ENCODE measurements at regions not wholly inside any gene's neighbourhood (a gene's known extent, or its start where the extent isn't known, plus 50 kb on each side); places are given as distances from the start of the nearest gene placed in this dataset.
A peak's percentile ranks its signal among the peaks of the same experiment; 100 is the strongest.

DNA sequence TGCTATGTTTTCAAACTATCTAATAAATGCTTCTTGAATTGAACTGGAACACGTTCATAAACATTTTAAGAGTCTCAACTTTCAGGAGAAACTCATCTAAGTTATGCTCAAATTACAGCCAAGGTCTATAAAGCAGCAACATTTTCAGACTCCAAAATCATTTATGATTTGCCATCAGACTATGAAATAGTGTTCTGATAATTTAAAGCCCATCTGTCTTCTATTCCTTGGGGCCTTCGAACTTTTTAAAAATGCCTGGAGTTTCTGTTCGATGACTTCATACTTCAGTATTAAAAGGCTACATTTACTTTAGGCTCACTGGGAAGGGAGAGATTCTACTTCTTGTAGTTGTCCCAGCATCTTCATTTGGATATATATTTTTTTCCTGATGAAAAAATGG, 73.6 kb upstream of the NXPH2 start:
- TF ChIP-seq SPI1 (IDR thresholded peaks at IDR 0.05; ENCODE audit: borderline replicate concordance, low read depth): no peak
- no peak for TF ChIP-seq GABPA (IDR thresholded peaks at IDR 0.05; ENCODE audit: low read depth)
- TF ChIP-seq, protein P1, sequence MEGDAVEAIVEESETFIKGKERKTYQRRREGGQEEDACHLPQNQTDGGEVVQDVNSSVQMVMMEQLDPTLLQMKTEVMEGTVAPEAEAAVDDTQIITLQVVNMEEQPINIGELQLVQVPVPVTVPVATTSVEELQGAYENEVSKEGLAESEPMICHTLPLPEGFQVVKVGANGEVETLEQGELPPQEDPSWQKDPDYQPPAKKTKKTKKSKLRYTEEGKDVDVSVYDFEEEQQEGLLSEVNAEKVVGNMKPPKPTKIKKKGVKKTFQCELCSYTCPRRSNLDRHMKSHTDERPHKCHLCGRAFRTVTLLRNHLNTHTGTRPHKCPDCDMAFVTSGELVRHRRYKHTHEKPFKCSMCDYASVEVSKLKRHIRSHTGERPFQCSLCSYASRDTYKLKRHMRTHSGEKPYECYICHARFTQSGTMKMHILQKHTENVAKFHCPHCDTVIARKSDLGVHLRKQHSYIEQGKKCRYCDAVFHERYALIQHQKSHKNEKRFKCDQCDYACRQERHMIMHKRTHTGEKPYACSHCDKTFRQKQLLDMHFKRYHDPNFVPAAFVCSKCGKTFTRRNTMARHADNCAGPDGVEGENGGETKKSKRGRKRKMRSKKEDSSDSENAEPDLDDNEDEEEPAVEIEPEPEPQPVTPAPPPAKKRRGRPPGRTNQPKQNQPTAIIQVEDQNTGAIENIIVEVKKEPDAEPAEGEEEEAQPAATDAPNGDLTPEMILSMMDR (IDR thresholded peaks at IDR 0.05; ENCODE audit: insufficient read depth, low read length): no peak
- TF ChIP-seq, protein P2, sequence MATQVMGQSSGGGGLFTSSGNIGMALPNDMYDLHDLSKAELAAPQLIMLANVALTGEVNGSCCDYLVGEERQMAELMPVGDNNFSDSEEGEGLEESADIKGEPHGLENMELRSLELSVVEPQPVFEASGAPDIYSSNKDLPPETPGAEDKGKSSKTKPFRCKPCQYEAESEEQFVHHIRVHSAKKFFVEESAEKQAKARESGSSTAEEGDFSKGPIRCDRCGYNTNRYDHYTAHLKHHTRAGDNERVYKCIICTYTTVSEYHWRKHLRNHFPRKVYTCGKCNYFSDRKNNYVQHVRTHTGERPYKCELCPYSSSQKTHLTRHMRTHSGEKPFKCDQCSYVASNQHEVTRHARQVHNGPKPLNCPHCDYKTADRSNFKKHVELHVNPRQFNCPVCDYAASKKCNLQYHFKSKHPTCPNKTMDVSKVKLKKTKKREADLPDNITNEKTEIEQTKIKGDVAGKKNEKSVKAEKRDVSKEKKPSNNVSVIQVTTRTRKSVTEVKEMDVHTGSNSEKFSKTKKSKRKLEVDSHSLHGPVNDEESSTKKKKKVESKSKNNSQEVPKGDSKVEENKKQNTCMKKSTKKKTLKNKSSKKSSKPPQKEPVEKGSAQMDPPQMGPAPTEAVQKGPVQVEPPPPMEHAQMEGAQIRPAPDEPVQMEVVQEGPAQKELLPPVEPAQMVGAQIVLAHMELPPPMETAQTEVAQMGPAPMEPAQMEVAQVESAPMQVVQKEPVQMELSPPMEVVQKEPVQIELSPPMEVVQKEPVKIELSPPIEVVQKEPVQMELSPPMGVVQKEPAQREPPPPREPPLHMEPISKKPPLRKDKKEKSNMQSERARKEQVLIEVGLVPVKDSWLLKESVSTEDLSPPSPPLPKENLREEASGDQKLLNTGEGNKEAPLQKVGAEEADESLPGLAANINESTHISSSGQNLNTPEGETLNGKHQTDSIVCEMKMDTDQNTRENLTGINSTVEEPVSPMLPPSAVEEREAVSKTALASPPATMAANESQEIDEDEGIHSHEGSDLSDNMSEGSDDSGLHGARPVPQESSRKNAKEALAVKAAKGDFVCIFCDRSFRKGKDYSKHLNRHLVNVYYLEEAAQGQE (IDR thresholded peaks at IDR 0.05; ENCODE audit: insufficient replicate concordance, low read depth): no peak
- no peak for TF ChIP-seq POLR2AphosphoS5 (IDR thresholded peaks at IDR 0.05; ENCODE audit: low read depth)
- H3K4me3 ChIP-seq (replicated peaks; ENCODE audit: insufficient read depth, low read length): no peak overlapping the region
- no peaks in the 10 kb centered on the region for H3K27me3 ChIP-seq (ENCODE audit: insufficient read depth, poor library complexity, severe bottlenecking)
- no peak for DNase-seq (ENCODE audit: low read depth in 1 of 2, low spot score in 1 of 2)
- H3K27ac ChIP-seq (replicated peaks): no peak overlapping the region

DNA sequence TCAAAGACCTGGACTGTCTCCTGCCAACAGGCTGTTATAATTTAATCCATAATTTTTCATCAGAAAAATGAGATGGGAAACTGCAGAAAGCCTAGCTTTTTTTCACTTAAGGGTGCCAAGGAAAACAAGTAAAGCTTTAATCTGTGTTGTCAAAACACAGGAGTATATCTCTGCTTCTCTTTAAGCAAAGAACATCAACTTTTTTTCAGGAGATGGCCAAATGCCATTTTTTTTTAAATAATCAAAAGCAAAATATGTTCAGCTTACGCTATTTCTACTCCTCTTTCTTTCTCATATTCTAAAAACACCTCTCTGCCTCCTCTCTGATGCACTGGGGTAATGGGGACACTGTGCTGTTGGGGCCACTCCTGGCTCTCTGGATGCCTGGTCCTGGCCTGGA, 73.1 kb upstream of the NXPH2 start:
- DNase-seq (ENCODE audit: low read depth in 1 of 2, low spot score in 1 of 2): no peak
- Histone ChIP-seq H3K4me3 (replicated peaks; ENCODE audit: insufficient read depth, low read length) (no peak overlapping the region), H3K27ac (replicated peaks) (no peak overlapping the region), H3K27me3 (ENCODE audit: insufficient read depth, poor library complexity, severe bottlenecking) (no peaks in the 10 kb centered on the region)
- TF ChIP-seq, protein P1 (IDR thresholded peaks at IDR 0.05; ENCODE audit: insufficient read depth, low read length): no peak
- TF ChIP-seq POLR2AphosphoS5 (IDR thresholded peaks at IDR 0.05; ENCODE audit: low read depth) (no peak), GABPA (IDR thresholded peaks at IDR 0.05; ENCODE audit: low read depth) (no peak), SPI1 (IDR thresholded peaks at IDR 0.05; ENCODE audit: borderline replicate concordance, low read depth) (no peak)
- TF ChIP-seq, protein P2 (IDR thresholded peaks at IDR 0.05; ENCODE audit: insufficient replicate concordance, low read depth): no peak

DNA sequence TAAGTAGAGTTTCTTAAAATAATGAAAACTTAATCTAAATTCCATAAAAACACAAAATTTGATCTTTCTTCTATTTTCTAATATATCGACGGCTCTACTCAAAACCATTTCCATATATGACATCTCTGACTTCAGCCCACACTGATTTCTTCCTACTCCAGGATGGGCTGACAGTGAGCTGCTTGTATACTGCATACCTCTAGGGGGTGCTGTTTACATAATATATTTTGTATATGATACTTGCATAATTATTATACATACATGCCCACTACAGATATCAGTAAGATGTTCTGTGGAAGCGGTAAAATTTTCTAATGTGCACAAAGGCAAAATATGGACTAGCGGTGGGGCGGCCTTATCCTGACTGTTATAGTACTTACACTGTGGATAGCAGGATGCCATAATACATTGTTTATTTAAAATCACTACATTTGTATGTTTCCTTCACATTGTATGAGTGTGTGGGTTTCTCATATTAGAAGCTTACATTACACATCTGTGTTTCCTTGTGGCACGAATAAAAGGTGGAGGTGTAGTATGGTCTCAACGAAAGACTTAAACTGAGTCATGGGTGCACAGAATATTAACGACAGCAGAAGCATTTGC, 66.1 kb upstream of the NXPH2 start:
- TF ChIP-seq, protein P1 (IDR thresholded peaks at IDR 0.05; ENCODE audit: insufficient read depth, low read length): peak; percentile 42
- TF ChIP-seq GABPA (IDR thresholded peaks at IDR 0.05; ENCODE audit: low read depth): no peak
- no peak for TF ChIP-seq POLR2AphosphoS5 (IDR thresholded peaks at IDR 0.05; ENCODE audit: low read depth)
- no peak for TF ChIP-seq SPI1 (IDR thresholded peaks at IDR 0.05; ENCODE audit: borderline replicate concordance, low read depth)
- TF ChIP-seq, protein P2 (IDR thresholded peaks at IDR 0.05; ENCODE audit: insufficient replicate concordance, low read depth): no peak
- peak in 1 of 2 experiments; percentile 10 for DNase-seq (ENCODE audit: low read depth in 1 of 2, low spot score in 1 of 2)

More for the DNA sequence above, 66.1 kb upstream of the NXPH2 start:
- Histone ChIP-seq H3K4me3 (replicated peaks; ENCODE audit: insufficient read depth, low read length) (no peak overlapping the region), H3K27me3 (ENCODE audit: insufficient read depth, poor library complexity, severe bottlenecking) (no peaks in the 10 kb centered on the region), H3K27ac (replicated peaks) (no peak overlapping the region)
